H9 (cell line): ENCODE measurements at regions not wholly inside any gene's neighbourhood (a gene's known extent, or its start where the extent isn't known, plus 50 kb on each side); places are given as distances from the start of the nearest gene placed in this dataset.

Source experiments
- DNase-seq: peaks from one replicate; pipeline ENCODE4 v3.0.0-alpha.2; 2017
- H2AFZ ChIP-seq: one replicate; pipeline ENCODE4 v1.6.1; 2013; ENCODE audit warnings: mild to moderate bottlenecking, low read length, control low read depth, moderate library complexity
- H2AK5ac ChIP-seq: 2 replicates; pipeline ENCODE4 v1.6.1; 2013; ENCODE audit warnings: low read length, control low read depth, mixed read lengths; ENCODE audit not compliant: insufficient read length
- H2BK120ac ChIP-seq: one replicate; pipeline ENCODE4 v1.6.1; 2013; ENCODE audit warnings: low read depth, mild to moderate bottlenecking, low read length, control low read depth, inconsistent platforms; ENCODE audit not compliant: poor library complexity, severe bottlenecking
- H2BK12ac ChIP-seq: 2 replicates; pipeline ENCODE4 v1.6.1; 2013; ENCODE audit warnings: low read length, control low read depth, mixed read lengths, low read depth; ENCODE audit not compliant: insufficient read length
- H2BK15ac ChIP-seq: 2 replicates; pipeline ENCODE4 v1.6.1; 2013; ENCODE audit warnings: low read depth, low read length, control low read depth
- H2BK20ac ChIP-seq: one replicate; pipeline ENCODE4 v1.6.1; 2013; ENCODE audit warnings: low read depth, mild to moderate bottlenecking, low read length, control low read depth, inconsistent platforms; ENCODE audit not compliant: poor library complexity, severe bottlenecking
- H2BK5ac ChIP-seq: 2 replicates; pipeline ENCODE4 v1.6.1; 2013; ENCODE audit warnings: low read length, control low read depth, mixed read lengths; ENCODE audit not compliant: insufficient read length
- H3K14ac ChIP-seq: 2 replicates; pipeline ENCODE4 v1.6.1; 2013; ENCODE audit warnings: low read length, control low read depth; ENCODE audit not compliant: insufficient read depth
- H3K18ac ChIP-seq: 2 replicates; pipeline ENCODE4 v1.6.1; 2013; ENCODE audit warnings: low read depth, mild to moderate bottlenecking, mixed read lengths, low read length, control low read depth; ENCODE audit not compliant: insufficient read length
- H3K23ac ChIP-seq: 2 replicates; pipeline ENCODE4 v1.6.1; 2013; ENCODE audit warnings: low read length, control low read depth, mixed read lengths, low read depth; ENCODE audit not compliant: insufficient read length
- H3K23me2 ChIP-seq: 2 replicates; pipeline ENCODE4 v1.6.1; 2013; ENCODE audit warnings: low read depth, mild to moderate bottlenecking, mixed read lengths, low read length, control low read depth; ENCODE audit not compliant: insufficient read length, poor library complexity, severe bottlenecking
- H3K27ac ChIP-seq: 2 replicates; pipeline ENCODE4 v1.5.1; 2013; ENCODE audit warnings: low read length, control low read depth, mixed read lengths, low read depth; ENCODE audit not compliant: insufficient read length
- H3K27me3 ChIP-seq: 2 replicates; pipeline ENCODE4 v1.6.1; 2013; ENCODE audit warnings: low read length, control low read depth, inconsistent platforms; ENCODE audit not compliant: insufficient read depth
- H3K4ac ChIP-seq: 2 replicates; pipeline ENCODE4 v1.6.1; 2013; ENCODE audit warnings: low read depth, mild to moderate bottlenecking, control low read depth, inconsistent platforms, low read length, moderate library complexity
- H3K4me1 ChIP-seq: 2 replicates; pipeline ENCODE4 v1.6.1; 2013; ENCODE audit warnings: low read length, control low read depth, inconsistent platforms; ENCODE audit not compliant: insufficient read depth
- H3K4me2 ChIP-seq: 2 replicates; pipeline ENCODE4 v1.6.1; 2013; ENCODE audit warnings: low read length, control low read depth, mixed read lengths; ENCODE audit not compliant: insufficient read length, insufficient read depth
- H3K56ac ChIP-seq: 2 replicates; pipeline ENCODE4 v1.6.1; 2013; ENCODE audit warnings: low read depth, mild to moderate bottlenecking, mixed read lengths, low read length, control low read depth; ENCODE audit not compliant: insufficient read length
- H3K79me1 ChIP-seq: 2 replicates; pipeline ENCODE4 v1.6.1; 2013; ENCODE audit warnings: low read depth, mild to moderate bottlenecking, moderate library complexity, low read length, control low read depth, inconsistent platforms; ENCODE audit not compliant: insufficient read depth, poor library complexity, severe bottlenecking
- H3K79me2 ChIP-seq: 2 replicates; pipeline ENCODE4 v1.6.1; 2013; ENCODE audit warnings: low read length, control low read depth, inconsistent platforms; ENCODE audit not compliant: insufficient read depth
- H3K9ac ChIP-seq: 2 replicates; pipeline ENCODE4 v1.6.1; 2013; ENCODE audit warnings: low read length, control low read depth, mixed read lengths; ENCODE audit not compliant: insufficient read length; ENCODE audit errors: extremely low read depth
- H3K9me3 ChIP-seq: one replicate; pipeline ENCODE4 v1.6.1; 2013; ENCODE audit warnings: low read depth, low read length, inconsistent platforms; ENCODE audit not compliant: control insufficient read depth
- H3T11ph ChIP-seq: one replicate; pipeline ENCODE4 v1.6.1; 2013; ENCODE audit warnings: mild to moderate bottlenecking, low read length, control low read depth, inconsistent platforms
- H4K20me1 ChIP-seq: one replicate; pipeline ENCODE4 v1.6.1; 2013; ENCODE audit not compliant: control insufficient read depth, insufficient read length, insufficient read depth
- H4K5ac ChIP-seq: 2 replicates; pipeline ENCODE4 v1.6.1; 2013; ENCODE audit warnings: low read depth, mild to moderate bottlenecking, mixed read lengths, low read length, control low read depth; ENCODE audit not compliant: insufficient read length
- H4K8ac ChIP-seq: replicated peaks from 2 replicates; pipeline ENCODE4 v1.6.1; 2013; ENCODE audit warnings: low read length, control low read depth, mixed read lengths, low read depth; ENCODE audit not compliant: insufficient read length
- H4K91ac ChIP-seq: 2 replicates; pipeline ENCODE4 v1.6.1; 2013; ENCODE audit warnings: low read depth, mild to moderate bottlenecking, moderate library complexity, mixed read lengths, low read length, control low read depth; ENCODE audit not compliant: insufficient read length
- H3K27ac Mint-ChIP-seq, 3 experiments: 2 replicates in 2 of 3; 3 replicates in 1 of 3; pipeline ENCODE4 v1.8.0; 2020 to 2021; ENCODE audit warnings: mixed read lengths in 3 of 3, mild to moderate bottlenecking in 1 of 3, moderate library complexity in 1 of 3
- H3K27me3 Mint-ChIP-seq: 2 replicates; pipeline ENCODE4 v1.8.0; 2021; ENCODE audit warnings: low read depth, mild to moderate bottlenecking, moderate library complexity, mixed read lengths
- H3K36me3 Mint-ChIP-seq, 3 experiments: 2 replicates in 2 of 3; 3 replicates in 1 of 3; pipeline ENCODE4 v1.8.0; 2020 to 2021; ENCODE audit warnings: low read depth in 3 of 3, mixed read lengths in 3 of 3; ENCODE audit not compliant: insufficient read depth in 1 of 3
- H3K4me1 Mint-ChIP-seq, 2 experiments: 2 replicates each; pipeline ENCODE4 v1.8.0; 2020; ENCODE audit warnings: mixed read lengths in 2 of 2
- H3K4me3 Mint-ChIP-seq, 2 experiments: 2 replicates in 1 of 2; 3 replicates in 1 of 2; pipeline ENCODE4 v1.8.0; 2020 to 2021; ENCODE audit warnings: mild to moderate bottlenecking in 2 of 2, mixed read lengths in 2 of 2, moderate library complexity in 1 of 2
- H3K9me3 Mint-ChIP-seq, 2 experiments: 2 replicates in 1 of 2; 3 replicates in 1 of 2; pipeline ENCODE4 v1.8.0; 2020; ENCODE audit warnings: mild to moderate bottlenecking in 2 of 2, mixed read lengths in 2 of 2, moderate library complexity in 1 of 2
- WGBS: extraction: QIAGEN DNeasy Blood & Tissue Kit; methylation state at CpG from one replicate; pipeline ENCODE4 v1.1.7; 2013; ENCODE audit warnings: missing lambda C conversion rate, low lambda C conversion rate, mixed read lengths; ENCODE audit not compliant: insufficient read length; ENCODE audit errors: extremely low coverage; 5-methylcytosine and 5-hydroxymethylcytosine counted together
- TF ChIP-seq, protein P1 (sequence below): fragments of 200-600 bp; sonication (generic); conservative IDR thresholded peaks from 3 replicates; pipeline ENCODE4 v1.8.0; 2021; ENCODE audit warnings: antibody characterized with exemption, mild to moderate bottlenecking

DNA sequence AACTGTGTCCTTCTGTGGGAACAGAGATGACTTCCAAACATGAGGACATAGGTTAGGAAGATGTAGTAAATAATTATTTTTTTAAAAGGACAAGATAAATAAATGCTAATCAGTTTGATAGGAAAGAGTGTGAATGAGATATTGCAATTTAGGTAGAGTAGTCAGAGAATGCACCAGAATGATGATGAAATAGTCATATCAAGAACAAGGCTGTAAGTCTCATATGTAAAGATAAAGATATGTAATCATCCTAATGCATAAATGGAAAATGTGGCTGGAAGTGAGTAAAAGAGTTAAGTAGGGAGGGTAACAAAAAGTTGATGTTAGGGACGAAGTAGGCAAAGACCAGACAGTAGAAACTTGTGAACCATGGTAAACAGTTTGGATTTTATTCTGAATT, 1041.7 kb upstream of the MIR17HG start:
- Histone ChIP-seq H4K91ac (no peak overlapping the region), H4K20me1 (no peaks in the 10 kb centered on the region), H3K79me1 (no peaks in the 10 kb centered on the region), H3K79me2 (no peaks in the 10 kb centered on the region), H3K18ac (no peak overlapping the region), H3K9ac (no peak overlapping the region), H4K5ac (no peak overlapping the region), H3K23me2 (no peaks in the 10 kb centered on the region), H2BK120ac (no peak overlapping the region), H2BK5ac (no peak overlapping the region), H3K14ac (no peak overlapping the region), H3K4ac (no peak overlapping the region), H4K8ac (no peak overlapping the region), H3K23ac (no peak overlapping the region), H2AK5ac (no peak overlapping the region), H2BK12ac (no peak overlapping the region), H2BK20ac (no peak overlapping the region), H3K27me3 (no peaks in the 10 kb centered on the region), H3K27ac (no peak overlapping the region), H3K56ac (no peak overlapping the region), H3T11ph (no peak overlapping the region), H3K4me1 (no peaks in the 10 kb centered on the region), H3K9me3 (no peaks in the 10 kb centered on the region), H2BK15ac (no peak overlapping the region), H3K4me2 (no peak overlapping the region), H2AFZ (no peak overlapping the region)
- H3K4me3 Mint-ChIP-seq = no peak overlapping the region
- DNase-seq = no peak
- H3K4me1 Mint-ChIP-seq = no peaks in the 10 kb centered on the region
- WGBS = no CpG with 5 or more reads among the region's 1 CpG
- TF ChIP-seq, protein P1, sequence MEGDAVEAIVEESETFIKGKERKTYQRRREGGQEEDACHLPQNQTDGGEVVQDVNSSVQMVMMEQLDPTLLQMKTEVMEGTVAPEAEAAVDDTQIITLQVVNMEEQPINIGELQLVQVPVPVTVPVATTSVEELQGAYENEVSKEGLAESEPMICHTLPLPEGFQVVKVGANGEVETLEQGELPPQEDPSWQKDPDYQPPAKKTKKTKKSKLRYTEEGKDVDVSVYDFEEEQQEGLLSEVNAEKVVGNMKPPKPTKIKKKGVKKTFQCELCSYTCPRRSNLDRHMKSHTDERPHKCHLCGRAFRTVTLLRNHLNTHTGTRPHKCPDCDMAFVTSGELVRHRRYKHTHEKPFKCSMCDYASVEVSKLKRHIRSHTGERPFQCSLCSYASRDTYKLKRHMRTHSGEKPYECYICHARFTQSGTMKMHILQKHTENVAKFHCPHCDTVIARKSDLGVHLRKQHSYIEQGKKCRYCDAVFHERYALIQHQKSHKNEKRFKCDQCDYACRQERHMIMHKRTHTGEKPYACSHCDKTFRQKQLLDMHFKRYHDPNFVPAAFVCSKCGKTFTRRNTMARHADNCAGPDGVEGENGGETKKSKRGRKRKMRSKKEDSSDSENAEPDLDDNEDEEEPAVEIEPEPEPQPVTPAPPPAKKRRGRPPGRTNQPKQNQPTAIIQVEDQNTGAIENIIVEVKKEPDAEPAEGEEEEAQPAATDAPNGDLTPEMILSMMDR = no peak
- H3K36me3 Mint-ChIP-seq = no peaks in the 10 kb centered on the region
- no peaks in the 10 kb centered on the region for H3K27me3 Mint-ChIP-seq
- H3K27ac Mint-ChIP-seq = no peak overlapping the region
- no peaks in the 10 kb centered on the region for H3K9me3 Mint-ChIP-seq
